Endodermal cell (in vitro differentiated cells): ENCODE measurements at regions not wholly inside any gene's neighbourhood (a gene's known extent, or its start where the extent isn't known, plus 50 kb on each side); places are given as distances from the start of the nearest gene placed in this dataset.

ENCODE experiments used
- DNase-seq: peaks from one replicate; pipeline ENCODE4 v3.0.0-alpha.2; 2017
- H3K27ac ChIP-seq: 2 replicates; pipeline ENCODE4 v1.5.1; 2013; ENCODE audit warnings: mild to moderate bottlenecking, low read depth, low read length, moderate library complexity
- H3K27me3 ChIP-seq: 2 replicates; pipeline ENCODE4 v1.6.1; 2013; ENCODE audit warnings: mild to moderate bottlenecking, low read length, moderate library complexity; ENCODE audit not compliant: insufficient read depth, control insufficient read depth, poor library complexity, severe bottlenecking
- H3K36me3 ChIP-seq: 2 replicates; pipeline ENCODE4 v1.7.0; 2013; ENCODE audit warnings: mild to moderate bottlenecking, low read length, moderate library complexity; ENCODE audit not compliant: control insufficient read depth, insufficient read depth
- H3K4me1 ChIP-seq: one replicate; pipeline ENCODE4 v1.7.0; 2013; ENCODE audit warnings: low read length; ENCODE audit not compliant: control insufficient read depth, insufficient read depth
- H3K4me3 ChIP-seq: 2 replicates; pipeline ENCODE4 v1.5.1; 2013; ENCODE audit warnings: mild to moderate bottlenecking, low read length, moderate library complexity
- H3K9ac ChIP-seq: 2 replicates; pipeline ENCODE4 v1.6.1; 2013; ENCODE audit warnings: mild to moderate bottlenecking, low read length, moderate library complexity; ENCODE audit not compliant: poor library complexity, severe bottlenecking; ENCODE audit errors: extremely low read depth
- H3K9me3 ChIP-seq: 2 replicates; pipeline ENCODE4 v1.6.1; 2013; ENCODE audit warnings: mild to moderate bottlenecking, low read length, moderate library complexity; ENCODE audit not compliant: control insufficient read depth
- H3K27ac Mint-ChIP-seq: 2 replicates; pipeline ENCODE4 v1.8.0; 2020; ENCODE audit warnings: mixed read lengths
- H3K27me3 Mint-ChIP-seq: 2 replicates; pipeline ENCODE4 v1.8.0; 2021; ENCODE audit warnings: mild to moderate bottlenecking, mixed read lengths; ENCODE audit not compliant: insufficient read depth
- H3K36me3 Mint-ChIP-seq: 2 replicates; pipeline ENCODE4 v1.8.0; 2020; ENCODE audit warnings: low read depth, mixed read lengths
- H3K4me1 Mint-ChIP-seq: 2 replicates; pipeline ENCODE4 v1.8.0; 2020; ENCODE audit warnings: mixed read lengths
- H3K4me3 Mint-ChIP-seq: 2 replicates; pipeline ENCODE4 v1.8.0; 2020; ENCODE audit warnings: mild to moderate bottlenecking, moderate library complexity, mixed read lengths
- H3K9me3 Mint-ChIP-seq: 2 replicates; pipeline ENCODE4 v1.8.0; 2020; ENCODE audit warnings: mild to moderate bottlenecking, mixed read lengths
- CTCF ChIP-seq: fragments of 200-600 bp; sonication (generic); conservative IDR thresholded peaks from 2 replicates; pipeline ENCODE4 v1.5.0; 2021; ENCODE audit warnings: antibody characterized with exemption, mild to moderate bottlenecking
- WGBS, 2 experiments: methylation state at CpG; one replicate each; pipeline versions ENCODE4 v1.1.5 to v1.1.7; 2013; ENCODE audit warnings: missing lambda C conversion rate in 2 of 2, mixed read lengths in 1 of 2; ENCODE audit not compliant: insufficient coverage in 1 of 2, insufficient read length in 1 of 2; 5-methylcytosine and 5-hydroxymethylcytosine counted together

- no peak overlapping the region for H3K4me3 ChIP-seq
- H3K36me3 Mint-ChIP-seq: no peaks in the 10 kb centered on the region
- no peak for DNase-seq
- 80% methylated on average over 3 of the region's 4 CpGs; no CpG with 5 or more reads in 1 of the 2 experiments for WGBS, 2 experiments
- H3K9ac ChIP-seq: no peak overlapping the region
- H3K9me3 Mint-ChIP-seq: no peaks in the 10 kb centered on the region
- peaks cover 3% of the 10 kb centered on the region for H3K4me1 Mint-ChIP-seq
- H3K4me3 Mint-ChIP-seq: no peak overlapping the region
- H3K36me3 ChIP-seq: no peaks in the 10 kb centered on the region
- H3K27me3 Mint-ChIP-seq: no peaks in the 10 kb centered on the region
- H3K27ac Mint-ChIP-seq: no peak overlapping the region
- H3K4me1 ChIP-seq: no peaks in the 10 kb centered on the region
- H3K27me3 ChIP-seq: no peaks in the 10 kb centered on the region
- TF ChIP-seq CTCF: no peak
- no peak overlapping the region for H3K27ac ChIP-seq
- no peaks in the 10 kb centered on the region for H3K9me3 ChIP-seq
Measured at GRCh38 chr4:177640864-177641263, 198.6 kb upstream of the AGA start.

GRCh38 chr4:177660223-177660622 is 218.0 kb upstream of the AGA start:
- 80% methylated on average over 1 of the region's 1 CpG; no CpG with 5 or more reads in 1 of the 2 experiments for WGBS, 2 experiments
- Histone ChIP-seq H3K9me3 (peaks cover 18% of the 10 kb centered on the region), H3K4me1 (no peaks in the 10 kb centered on the region), H3K4me3 (no peak overlapping the region), H3K9ac (no peak overlapping the region), H3K36me3 (no peaks in the 10 kb centered on the region), H3K27ac (no peak overlapping the region), H3K27me3 (no peaks in the 10 kb centered on the region)
- H3K4me3 Mint-ChIP-seq: no peak overlapping the region
- no peak for TF ChIP-seq CTCF
- peaks cover 44% of the 10 kb centered on the region for H3K9me3 Mint-ChIP-seq
- H3K36me3 Mint-ChIP-seq: peaks cover 26% of the 10 kb centered on the region
- H3K27me3 Mint-ChIP-seq: no peaks in the 10 kb centered on the region
- H3K4me1 Mint-ChIP-seq: no peaks in the 10 kb centered on the region
- no peak overlapping the region for H3K27ac Mint-ChIP-seq
- no peak for DNase-seq

GRCh38 chr4:177667687-177668086 is 225.4 kb upstream of the AGA start:
- Mint-ChIP-seq H3K9me3 (peaks cover 13% of the 10 kb centered on the region), H3K27ac (no peak overlapping the region), H3K4me3 (no peak overlapping the region), H3K4me1 (no peaks in the 10 kb centered on the region), H3K36me3 (peaks cover 4% of the 10 kb centered on the region), H3K27me3 (no peaks in the 10 kb centered on the region)
- peak; percentile 48 for TF ChIP-seq CTCF
- peaks cover 4% of the 10 kb centered on the region for H3K9me3 ChIP-seq
- no peak for DNase-seq
- 70 to 71% methylated on average over 4 to 5 of the region's 5 CpGs for WGBS, 2 experiments
- no peak overlapping the region for H3K9ac ChIP-seq
- no peaks in the 10 kb centered on the region for H3K27me3 ChIP-seq
- H3K36me3 ChIP-seq: no peaks in the 10 kb centered on the region
- no peak overlapping the region for H3K27ac ChIP-seq
- no peaks in the 10 kb centered on the region for H3K4me1 ChIP-seq
- no peak overlapping the region for H3K4me3 ChIP-seq
